GM12878 (cell line): ENCODE measurements at regions not wholly inside any gene's neighbourhood (a gene's known extent, or its start where the extent isn't known, plus 50 kb on each side); places are given as distances from the start of the nearest gene placed in this dataset.

ENCODE experiments used
- ATAC-seq: fragments of 200-7000 bp; cut with Tn5 transposase; 3 replicates; pipeline ENCODE4 v1.9.1; 2020; ENCODE audit warnings: mild to moderate bottlenecking, moderate library complexity
- BruUV-seq: library from RNA; stranded (reverse); fragments of 400-500 nt; replicated peaks from 2 replicates; lab custom pipeline; 2021; lab: Mats Ljungman, UMichigan
- CTCF ChIA-PET: fragments of 300-600 bp; sonication (Branson Sonifier 250); formaldehyde crosslinking; extraction: SDS; loops from one replicate; lab custom pipeline; 2021; ENCODE audit warnings: inconsistent platforms; lab: Yijun Ruan, JAX
- POLR2A ChIA-PET: fragments of 350-600 bp; formaldehyde crosslinking; extraction: SDS; loops from one replicate; lab custom pipeline; 2021; ENCODE audit warnings: inconsistent platforms; lab: Charles Lee
- RAD21 ChIA-PET: fragments of 300-600 bp; sonication (Branson Sonifier 250); formaldehyde crosslinking; loops from one replicate; lab custom pipeline; 2023; ENCODE audit warnings: antibody characterized with exemption; ENCODE audit not compliant: unreplicated experiment; lab: Charles Lee
- SMC1A ChIA-PET: fragments of 300-600 bp; sonication (Branson Sonifier 250); formaldehyde crosslinking; loops from one replicate; lab custom pipeline; 2023; ENCODE audit not compliant: unreplicated experiment, uncharacterized antibody; lab: Charles Lee
- DNase-seq: peaks from one replicate; pipeline ENCODE4 v3.0.0-alpha.2; 2011; ENCODE audit warnings: low read depth, low spot score
- FAIRE-seq: peaks from 3 replicates; lab custom pipeline; 2011; peaks lifted over from hg19 to GRCh38; lab: Jason Lieb, UNC
- H2AFZ ChIP-seq: 2 replicates; pipeline ENCODE4 v1.6.0; 2011; ENCODE audit warnings: low read depth, low read length, control low read depth; ENCODE audit not compliant: control insufficient read depth
- H3K27ac ChIP-seq: 2 replicates; pipeline ENCODE4 v1.5.1; 2011; ENCODE audit warnings: control low read depth; ENCODE audit not compliant: control insufficient read depth, insufficient read depth
- H3K27me3 ChIP-seq, 2 experiments: replicated peaks in 1 of 2; 2 replicates each; pipeline versions ENCODE4 v1.6.0 to v1.6.1; 2011; ENCODE audit warnings: low read length in 1 of 2; ENCODE audit not compliant: control insufficient read depth in 2 of 2, insufficient read depth in 2 of 2
- H3K36me3 ChIP-seq, 2 experiments: 2 replicates each; pipeline ENCODE4 v1.5.1; 2011; ENCODE audit warnings: low read length in 1 of 2; ENCODE audit not compliant: control insufficient read depth in 2 of 2, insufficient read depth in 2 of 2
- H3K4me1 ChIP-seq: 2 replicates; pipeline ENCODE4 v1.6.1; 2011; ENCODE audit warnings: mild to moderate bottlenecking, low read length, moderate library complexity, mixed read lengths; ENCODE audit not compliant: control insufficient read depth, insufficient read depth
- H3K4me2 ChIP-seq: 2 replicates; pipeline ENCODE4 v1.6.0; 2011; ENCODE audit warnings: control low read depth; ENCODE audit not compliant: control insufficient read depth, insufficient read depth
- H3K4me3 ChIP-seq: fragments of 200-600 bp; sonication (generic); 2 replicates; pipeline ENCODE4 v1.5.1; 2016
- H3K79me2 ChIP-seq: 2 replicates; pipeline ENCODE4 v1.6.0; 2011; ENCODE audit warnings: low read length; ENCODE audit not compliant: control insufficient read depth, insufficient read depth
- H3K9ac ChIP-seq: 2 replicates; pipeline ENCODE4 v1.8.0; 2011; ENCODE audit warnings: low read length, control low read depth, mixed read lengths; ENCODE audit not compliant: control insufficient read depth, insufficient read depth
- H3K9me3 ChIP-seq: replicated peaks from 3 replicates; pipeline ENCODE4 v1.5.1; 2011; ENCODE audit warnings: mild to moderate bottlenecking, low read length; ENCODE audit not compliant: control insufficient read depth, insufficient read depth
- H4K20me1 ChIP-seq: 2 replicates; pipeline ENCODE4 v1.6.0; 2011; ENCODE audit not compliant: control insufficient read depth, insufficient read depth
- CBFB ChIP-seq: IDR thresholded peaks from 2 replicates; pipeline ENCODE4 v1.6.1; 2016; ENCODE audit warnings: antibody characterized with exemption, low read depth
- CEBPZ ChIP-seq: fragments of 150-350 bp; IDR thresholded peaks from 2 replicates; pipeline ENCODE4 v1.6.1; 2016; ENCODE audit warnings: low read depth, low read length
- CHD2 ChIP-seq: IDR thresholded peaks from 2 replicates; pipeline ENCODE4 v1.6.1; 2011; ENCODE audit warnings: low read depth, low read length, improper control_type of control experiment, borderline replicate concordance
- CREM ChIP-seq: IDR thresholded peaks from 2 replicates; pipeline ENCODE4 v1.6.1; 2014; ENCODE audit warnings: antibody characterized with exemption, low read depth
- FOS ChIP-seq: IDR thresholded peaks from 3 replicates; pipeline ENCODE4 v1.6.1; 2011; ENCODE audit warnings: borderline replicate concordance; ENCODE audit not compliant: insufficient read length; ENCODE audit errors: extremely low read depth
- GATAD2B ChIP-seq: fragments of 450-650 bp; conservative IDR thresholded peaks from 2 replicates; pipeline ENCODE4 v1.6.1; 2017; ENCODE audit warnings: low read depth, mild to moderate bottlenecking, moderate library complexity
- IRF3 ChIP-seq: fragments of 450-650 bp; IDR thresholded peaks from 2 replicates; pipeline ENCODE4 v1.6.1; 2014; ENCODE audit warnings: mild to moderate bottlenecking
- NFXL1 ChIP-seq: fragments of 450-650 bp; IDR thresholded peaks from 2 replicates; pipeline ENCODE4 v1.6.1; 2017; ENCODE audit warnings: antibody characterized with exemption, mild to moderate bottlenecking, borderline replicate concordance
- NFYB ChIP-seq: IDR thresholded peaks from 2 replicates; pipeline ENCODE4 v1.6.1; 2011; ENCODE audit warnings: low read depth, mild to moderate bottlenecking, low read length, improper control_type of control experiment, moderate library complexity; ENCODE audit not compliant: insufficient read depth
- POLR2AphosphoS5 ChIP-seq: IDR thresholded peaks from 2 replicates; pipeline ENCODE4 v1.6.1; 2011; ENCODE audit warnings: mild to moderate bottlenecking, low read length, inconsistent platforms
- RFX5 ChIP-seq: IDR thresholded peaks from 2 replicates; pipeline ENCODE4 v1.6.1; 2011; ENCODE audit warnings: low read depth, low read length, improper control_type of control experiment
- SIX5 ChIP-seq: IDR thresholded peaks from 2 replicates; pipeline ENCODE4 v1.6.1; 2011; ENCODE audit warnings: mild to moderate bottlenecking, low read depth, low read length, moderate library complexity; ENCODE audit not compliant: severe bottlenecking
- TCF3 ChIP-seq: IDR thresholded peaks from 2 replicates; pipeline ENCODE4 v1.6.1; 2012; ENCODE audit warnings: low read depth, mild to moderate bottlenecking, low read length, borderline replicate concordance; ENCODE audit not compliant: insufficient read depth
- USF1 ChIP-seq: IDR thresholded peaks from 2 replicates; pipeline ENCODE4 v1.6.1; 2011; ENCODE audit warnings: borderline replicate concordance, low read depth, mild to moderate bottlenecking, moderate library complexity, mixed read lengths, low read length; ENCODE audit not compliant: insufficient read depth; ENCODE audit errors: extremely low read length
- YBX1 ChIP-seq: fragments of 450-650 bp; IDR thresholded peaks from 2 replicates; pipeline ENCODE4 v1.6.1; 2016; ENCODE audit warnings: antibody characterized with exemption
- ZNF207 ChIP-seq: fragments of 450-650 bp; IDR thresholded peaks from 2 replicates; pipeline ENCODE4 v1.6.1; 2014; ENCODE audit warnings: antibody characterized with exemption, mild to moderate bottlenecking, borderline replicate concordance
- ZNF217 ChIP-seq: fragments of 450-650 bp; IDR thresholded peaks from 2 replicates; pipeline ENCODE4 v1.6.1; 2017; ENCODE audit warnings: antibody characterized with exemption, mild to moderate bottlenecking
- WGBS: methylation state at CpG from one replicate; pipeline ENCODE4 v1.1.6; 2016; ENCODE audit warnings: low lambda C conversion rate; ENCODE audit not compliant: insufficient replicate concordance, insufficient coverage; ENCODE audit errors: missing lambda C conversion rate; 5-methylcytosine and 5-hydroxymethylcytosine counted together
- in situ Hi-C: fragments of 300-500 bp; cut with MboI; formaldehyde crosslinking; loops from 9 replicates; pipeline ENCODE4 v1.14.3; 2018; ENCODE audit warnings: mixed read lengths
- intact Hi-C: fragments of 100-400 bp; cut with micrococcal nuclease; formaldehyde crosslinking; loops from one replicate; pipeline ENCODE4 v1.14.2; 2022; ENCODE audit not compliant: unreplicated experiment

GRCh38 chr9:24765025-24765756 lies 219.5 kb upstream of the IZUMO3 start (continued):
- TF ChIP-seq CHD2 (no peak), IRF3 (no peak), GATAD2B (no peak), NFYB (no peak), CREM (no peak)

- Histone ChIP-seq H3K9me3 (no peaks in the 10 kb centered on the region; the same call in 2 of the 3 replicates), H3K36me3 (no peaks in the 10 kb centered on the region), H3K27ac (no peak overlapping the region), H3K9ac (no peak overlapping the region), H3K4me1 (no peaks in the 10 kb centered on the region), H4K20me1 (no peaks in the 10 kb centered on the region), H3K79me2 (no peaks in the 10 kb centered on the region), H3K4me3 (no peak overlapping the region), H3K4me2 (no peak overlapping the region), H3K27me3 (no peaks in the 10 kb centered on the region), H2AFZ (no peak overlapping the region)
- POLR2A ChIA-PET: no interaction called here
- in situ Hi-C loops (no loop called here), intact Hi-C loops (loop anchor here (5.0 kb wide), 1 partner anchor 264 kb away; no protein-coding TSS in a partner anchor)
- 59% methylated on average over 26 of the region's 29 CpGs for WGBS
- ATAC-seq (no peak), DNase-seq (no peak), FAIRE-seq (no peak)
- no peak for TF ChIP-seq CBFB
- TF ChIP-seq NFXL1: no peak
- no peak for TF ChIP-seq SIX5
- no peak for TF ChIP-seq ZNF207
- TF ChIP-seq CEBPZ: no peak
- TF ChIP-seq RFX5: no peak
- TF ChIP-seq POLR2AphosphoS5: no peak
- no peak for TF ChIP-seq FOS
- no peak for TF ChIP-seq TCF3
- TF ChIP-seq USF1: no peak
- no peak for TF ChIP-seq YBX1
- no peak for TF ChIP-seq ZNF217
- SMC1A ChIA-PET: no interaction called here
- RAD21 ChIA-PET: no interaction called here
- BruUV-seq: no TSS peak
- CTCF ChIA-PET: no interaction called here
These were observed 192.8 kb upstream of the IZUMO3 start for GRCh38 chr9:24738421-24738961.
